Astrocyte (in vitro differentiated cells and primary cell): ENCODE measurements at regions not wholly inside any gene's neighbourhood (a gene's known extent, or its start where the extent isn't known, plus 50 kb on each side); places are given as distances from the start of the nearest gene placed in this dataset.
"Not testable (repeated sequence)": the region's sequence is repeated elsewhere in the genome, so short reads cannot be mapped to it uniquely, and the experiment has no call there.

Source experiments
- DNase-seq: peaks from one replicate; pipeline ENCODE4 v3.0.0-alpha.2; 2010; ENCODE audit warnings: low read depth
- FAIRE-seq: peaks from 2 replicates; lab custom pipeline; 2011; peaks lifted over from hg19 to GRCh38; lab: Jason Lieb, UNC
- H2AFZ ChIP-seq: 2 replicates; pipeline ENCODE4 v1.6.0; 2012; ENCODE audit warnings: low read depth, low read length, inconsistent platforms
- H3K27ac ChIP-seq: 2 replicates; pipeline ENCODE4 v1.5.1; 2011; ENCODE audit warnings: low read depth, low read length, inconsistent platforms
- H3K27me3 ChIP-seq: 2 replicates; pipeline ENCODE4 v1.6.0; 2011; ENCODE audit warnings: low read length, inconsistent platforms; ENCODE audit not compliant: insufficient read depth
- H3K36me3 ChIP-seq: 2 replicates; pipeline ENCODE4 v1.5.1; 2011; ENCODE audit warnings: low read length, inconsistent platforms; ENCODE audit not compliant: insufficient read depth
- H3K4me1 ChIP-seq: 2 replicates; pipeline ENCODE4 v1.5.1; 2011; ENCODE audit warnings: low read length, inconsistent platforms; ENCODE audit not compliant: insufficient read depth
- H3K4me2 ChIP-seq: 2 replicates; pipeline ENCODE4 v1.6.0; 2012; ENCODE audit warnings: low read length, inconsistent platforms
- H3K4me3 ChIP-seq: 2 replicates; pipeline ENCODE4 v1.5.1; 2011; ENCODE audit warnings: low read depth, mild to moderate bottlenecking, low read length, inconsistent platforms; ENCODE audit not compliant: insufficient read depth
- H3K79me2 ChIP-seq: 2 replicates; pipeline ENCODE4 v1.6.0; 2012; ENCODE audit warnings: mild to moderate bottlenecking, low read length, inconsistent platforms; ENCODE audit not compliant: insufficient read depth
- H3K9ac ChIP-seq: 2 replicates; pipeline ENCODE4 v1.6.0; 2012; ENCODE audit warnings: mild to moderate bottlenecking, low read length, inconsistent platforms
- H3K9me3 ChIP-seq: 2 replicates; pipeline ENCODE4 v1.5.1; 2012; ENCODE audit warnings: low read depth, mild to moderate bottlenecking, low read length, inconsistent platforms; ENCODE audit not compliant: insufficient read depth
- H4K20me1 ChIP-seq: 2 replicates; pipeline ENCODE4 v1.6.0; 2012; ENCODE audit warnings: low read length, inconsistent platforms; ENCODE audit not compliant: insufficient read depth
- H3K27ac Mint-ChIP-seq: one replicate; pipeline ENCODE4 v1.8.0; 2021; ENCODE audit warnings: mild to moderate bottlenecking, mixed read lengths; ENCODE audit not compliant: unreplicated experiment
- H3K27me3 Mint-ChIP-seq: one replicate; pipeline ENCODE4 v1.8.0; 2021; ENCODE audit warnings: low read depth, mixed read lengths; ENCODE audit not compliant: unreplicated experiment
- H3K36me3 Mint-ChIP-seq: one replicate; pipeline ENCODE4 v1.8.0; 2021; ENCODE audit warnings: low read depth, mixed read lengths; ENCODE audit not compliant: unreplicated experiment
- H3K4me1 Mint-ChIP-seq: one replicate; pipeline ENCODE4 v1.8.0; 2021; ENCODE audit warnings: low read depth, mixed read lengths; ENCODE audit not compliant: unreplicated experiment
- H3K4me3 Mint-ChIP-seq: one replicate; pipeline ENCODE4 v1.8.0; 2021; ENCODE audit warnings: mild to moderate bottlenecking, moderate library complexity, mixed read lengths; ENCODE audit not compliant: unreplicated experiment
- H3K9me3 Mint-ChIP-seq: one replicate; pipeline ENCODE4 v1.8.0; 2021; ENCODE audit warnings: mild to moderate bottlenecking, mixed read lengths; ENCODE audit not compliant: unreplicated experiment
- EZH2 ChIP-seq: IDR thresholded peaks from 2 replicates; pipeline ENCODE4 v1.6.1; 2012; ENCODE audit warnings: mild to moderate bottlenecking, low read length, inconsistent platforms; ENCODE audit not compliant: insufficient read depth
- TF ChIP-seq, protein P1 (sequence below): IDR thresholded peaks from 2 replicates; pipeline ENCODE4 v1.5.1; 2011; ENCODE audit warnings: low read depth, mild to moderate bottlenecking, inconsistent platforms, low read length, moderate library complexity; ENCODE audit not compliant: insufficient read depth

DNA sequence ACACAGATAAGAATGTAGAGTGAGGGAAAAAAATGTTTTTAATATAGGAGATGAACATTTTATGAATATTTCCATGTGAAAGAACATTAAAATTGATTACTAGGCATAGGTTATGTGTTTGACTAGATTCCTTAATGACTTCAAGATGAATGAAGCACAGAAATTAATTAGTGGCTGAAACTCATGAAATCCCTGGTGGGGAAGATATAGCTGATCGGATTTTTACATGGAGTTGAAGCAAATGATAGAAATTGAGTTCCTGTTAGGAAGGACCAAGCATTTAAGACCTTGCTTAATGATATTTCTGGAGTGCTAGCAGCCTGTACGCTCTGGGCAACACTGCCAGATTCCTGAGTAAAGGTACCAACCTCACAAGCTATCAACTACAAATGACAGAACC is 68.9 kb upstream of the IVNS1ABP start:
- Mint-ChIP-seq H3K27ac (no peak overlapping the region), H3K4me3 (no peak overlapping the region), H3K27me3 (no peaks in the 10 kb centered on the region), H3K9me3 (peaks cover 7% of the 10 kb centered on the region), H3K36me3 (no peaks in the 10 kb centered on the region), H3K4me1 (peaks cover 2% of the 10 kb centered on the region)
- no peak for DNase-seq
- Histone ChIP-seq H3K27me3 (no peaks in the 10 kb centered on the region), H3K36me3 (no peaks in the 10 kb centered on the region), H3K4me2 (no peak overlapping the region), H3K9ac (no peak overlapping the region), H3K4me3 (no peak overlapping the region), H3K27ac (no peak overlapping the region), H3K79me2 (no peaks in the 10 kb centered on the region), H3K9me3 (no peaks in the 10 kb centered on the region), H4K20me1 (no peaks in the 10 kb centered on the region), H2AFZ (no peak overlapping the region), H3K4me1 (no peaks in the 10 kb centered on the region)
- no peak for TF ChIP-seq EZH2
- TF ChIP-seq, protein P1, sequence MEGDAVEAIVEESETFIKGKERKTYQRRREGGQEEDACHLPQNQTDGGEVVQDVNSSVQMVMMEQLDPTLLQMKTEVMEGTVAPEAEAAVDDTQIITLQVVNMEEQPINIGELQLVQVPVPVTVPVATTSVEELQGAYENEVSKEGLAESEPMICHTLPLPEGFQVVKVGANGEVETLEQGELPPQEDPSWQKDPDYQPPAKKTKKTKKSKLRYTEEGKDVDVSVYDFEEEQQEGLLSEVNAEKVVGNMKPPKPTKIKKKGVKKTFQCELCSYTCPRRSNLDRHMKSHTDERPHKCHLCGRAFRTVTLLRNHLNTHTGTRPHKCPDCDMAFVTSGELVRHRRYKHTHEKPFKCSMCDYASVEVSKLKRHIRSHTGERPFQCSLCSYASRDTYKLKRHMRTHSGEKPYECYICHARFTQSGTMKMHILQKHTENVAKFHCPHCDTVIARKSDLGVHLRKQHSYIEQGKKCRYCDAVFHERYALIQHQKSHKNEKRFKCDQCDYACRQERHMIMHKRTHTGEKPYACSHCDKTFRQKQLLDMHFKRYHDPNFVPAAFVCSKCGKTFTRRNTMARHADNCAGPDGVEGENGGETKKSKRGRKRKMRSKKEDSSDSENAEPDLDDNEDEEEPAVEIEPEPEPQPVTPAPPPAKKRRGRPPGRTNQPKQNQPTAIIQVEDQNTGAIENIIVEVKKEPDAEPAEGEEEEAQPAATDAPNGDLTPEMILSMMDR: no peak
- FAIRE-seq: no peak

DNA sequence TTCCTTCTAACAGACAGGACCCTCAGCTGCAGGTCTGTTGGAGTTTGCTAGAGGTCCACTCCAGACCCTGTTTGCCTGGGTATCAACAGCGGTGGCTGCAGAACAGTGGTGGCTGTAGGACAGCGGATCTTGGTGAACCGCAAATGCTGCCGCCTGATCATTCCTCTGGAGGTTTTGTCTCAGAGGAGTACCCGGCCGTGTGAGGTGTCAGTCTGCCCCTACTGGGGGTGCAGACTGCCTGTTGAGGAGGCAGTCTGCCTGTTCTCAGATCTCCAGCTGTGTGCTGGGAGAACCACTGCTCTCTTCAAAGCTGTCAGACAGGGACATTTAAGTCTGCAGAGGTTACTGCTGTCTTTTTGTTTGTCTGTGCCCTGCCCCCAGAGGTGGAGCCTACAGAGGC is 66.8 kb upstream of the IVNS1ABP start:
- H3K9me3 ChIP-seq, H3K27me3 Mint-ChIP-seq, H3K4me3 Mint-ChIP-seq, H3K9me3 Mint-ChIP-seq, H2AFZ ChIP-seq, H3K9ac ChIP-seq, H3K27ac Mint-ChIP-seq, H3K4me3 ChIP-seq, H3K36me3 ChIP-seq, H3K27me3 ChIP-seq, DNase-seq, H3K36me3 Mint-ChIP-seq, H3K4me2 ChIP-seq, H3K27ac ChIP-seq, H3K4me1 ChIP-seq, H4K20me1 ChIP-seq, FAIRE-seq, H3K79me2 ChIP-seq, H3K4me1 Mint-ChIP-seq: not testable (repeated sequence)

DNA sequence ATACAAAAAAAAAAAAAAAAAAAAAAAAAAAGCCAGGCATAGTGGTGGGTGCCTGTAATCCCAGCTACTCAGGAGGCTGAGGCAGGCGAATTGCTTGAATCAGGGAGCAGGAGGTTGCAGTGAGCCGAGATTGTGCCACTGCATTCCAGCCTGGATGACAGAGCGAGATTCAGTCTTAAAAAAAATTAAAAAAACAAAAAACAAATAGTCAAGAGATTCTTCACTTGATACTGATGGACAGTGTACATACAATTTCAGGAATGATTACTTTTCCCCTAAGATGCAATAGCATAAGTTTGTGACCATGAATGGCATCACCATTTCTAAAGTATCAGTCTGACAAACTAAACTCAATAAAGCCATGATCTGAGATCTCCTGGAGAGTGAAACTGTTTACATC is 60.8 kb upstream of the IVNS1ABP start:
- Histone ChIP-seq H3K27me3 (no peaks in the 10 kb centered on the region), H2AFZ (no peak overlapping the region), H4K20me1 (no peaks in the 10 kb centered on the region), H3K79me2 (no peaks in the 10 kb centered on the region), H3K9me3 (no peaks in the 10 kb centered on the region), H3K4me2 (no peak overlapping the region), H3K4me3 (no peak overlapping the region), H3K27ac (no peak overlapping the region), H3K36me3 (no peaks in the 10 kb centered on the region), H3K4me1 (peaks cover 9% of the 10 kb centered on the region), H3K9ac (no peak overlapping the region)
- no peak for FAIRE-seq
- Mint-ChIP-seq H3K4me1 (peaks cover 8% of the 10 kb centered on the region), H3K9me3 (peaks cover 3% of the 10 kb centered on the region), H3K27me3 (no peaks in the 10 kb centered on the region), H3K36me3 (no peaks in the 10 kb centered on the region), H3K4me3 (no peak overlapping the region), H3K27ac (no peak overlapping the region)
- DNase-seq: no peak
- no peak for TF ChIP-seq EZH2
- TF ChIP-seq, protein P1: no peak
